DND-41 (cell line): ENCODE measurements at regions not wholly inside any gene's neighbourhood (a gene's known extent, or its start where the extent isn't known, plus 50 kb on each side); places are given as distances from the start of the nearest gene placed in this dataset.

ENCODE experiments used
- ATAC-seq: fragments of 200-7000 bp; cut with Tn5 transposase; 3 replicates; pipeline ENCODE4 v1.9.1; 2021; ENCODE audit warnings: low read depth; ENCODE audit not compliant: insufficient read depth
- DNase-seq: peaks from one replicate; pipeline ENCODE4 v3.0.0-alpha.2; 2020
- H2AFZ ChIP-seq: 2 replicates; pipeline ENCODE4 v1.6.0; 2012; ENCODE audit warnings: low read depth, low read length
- H3K27ac ChIP-seq: 2 replicates; pipeline ENCODE4 v1.5.1; 2012; ENCODE audit warnings: low read length, inconsistent platforms
- H3K27me3 ChIP-seq: fragments of 200-600 bp; sonication (generic); 2 replicates; pipeline ENCODE4 v1.6.0; 2012; ENCODE audit warnings: low read length, mild to moderate bottlenecking, inconsistent platforms; ENCODE audit not compliant: insufficient read depth, poor library complexity
- H3K36me3 ChIP-seq: 2 replicates; pipeline ENCODE4 v1.5.1; 2012; ENCODE audit warnings: low read length, inconsistent platforms; ENCODE audit not compliant: insufficient read depth
- H3K4me1 ChIP-seq: 2 replicates; pipeline ENCODE4 v1.5.1; 2012; ENCODE audit warnings: mild to moderate bottlenecking, low read length; ENCODE audit not compliant: insufficient read depth
- H3K4me2 ChIP-seq: 2 replicates; pipeline ENCODE4 v1.6.0; 2012; ENCODE audit warnings: mild to moderate bottlenecking, moderate library complexity, low read length, inconsistent platforms; ENCODE audit not compliant: insufficient read depth
- H3K4me3 ChIP-seq, 2 experiments: fragments of 200-600 bp in 1 of 2; shearing (Covaris generic) in 1 of 2; 2 replicates each; pipeline ENCODE4 v1.5.1; 2012 to 2016; ENCODE audit warnings: inconsistent platforms in 2 of 2, low read length in 2 of 2, mild to moderate bottlenecking in 2 of 2, low read depth in 1 of 2, moderate library complexity in 1 of 2
- H3K79me2 ChIP-seq: 2 replicates; pipeline ENCODE4 v1.6.0; 2012; ENCODE audit warnings: low read length, inconsistent platforms; ENCODE audit not compliant: insufficient read depth
- H3K9ac ChIP-seq: 2 replicates; pipeline ENCODE4 v1.6.0; 2012; ENCODE audit warnings: low read depth, mild to moderate bottlenecking, inconsistent platforms, low read length, moderate library complexity
- H3K9me3 ChIP-seq: 2 replicates; pipeline ENCODE4 v1.5.1; 2012; ENCODE audit warnings: low read length, moderate library complexity, mild to moderate bottlenecking, inconsistent platforms; ENCODE audit not compliant: insufficient read depth, severe bottlenecking
- H4K20me1 ChIP-seq: 2 replicates; pipeline ENCODE4 v1.6.0; 2012; ENCODE audit warnings: low read length; ENCODE audit not compliant: insufficient read depth
- EZH2 ChIP-seq: IDR thresholded peaks from 3 replicates; pipeline ENCODE4 v1.6.1; 2012; ENCODE audit warnings: borderline replicate concordance, low read depth, mild to moderate bottlenecking, moderate library complexity, low read length, inconsistent platforms; ENCODE audit not compliant: severe bottlenecking
- TF ChIP-seq, protein P1 (sequence below): IDR thresholded peaks from 2 replicates; pipeline ENCODE4 v1.5.1; 2012; ENCODE audit warnings: borderline replicate concordance, low read length, moderate library complexity, mild to moderate bottlenecking; ENCODE audit not compliant: poor library complexity, severe bottlenecking; ENCODE audit errors: extremely low read depth

DNA sequence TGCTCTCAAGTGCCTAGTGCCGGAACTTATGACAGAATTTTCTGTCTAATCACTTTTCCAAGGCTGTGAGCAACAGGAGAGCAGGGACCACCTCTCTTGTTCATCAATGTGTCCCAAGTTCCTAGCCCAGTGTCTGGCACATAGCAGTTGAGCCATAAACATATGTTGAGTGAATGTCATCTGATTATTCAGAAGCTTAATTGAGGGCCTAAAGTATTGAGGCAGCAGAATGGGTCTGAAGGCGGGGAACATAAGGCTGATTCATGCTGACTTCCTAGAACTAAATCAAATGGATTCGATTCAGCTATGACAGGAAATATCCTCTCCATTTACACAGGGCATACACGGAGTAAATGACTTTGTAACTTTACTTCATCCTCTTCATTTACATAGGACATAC, 438.0 kb upstream of the ZFHX3 start:
- Histone ChIP-seq H3K4me1 (no peaks in the 10 kb centered on the region), H3K4me2 (no peak overlapping the region), H3K9me3 (no peaks in the 10 kb centered on the region), H3K9ac (no peak overlapping the region), H3K4me3 (no peak overlapping the region), H3K36me3 (no peaks in the 10 kb centered on the region), H2AFZ (no peak overlapping the region), H3K27ac (no peak overlapping the region), H3K79me2 (no peaks in the 10 kb centered on the region), H3K27me3 (no peaks in the 10 kb centered on the region), H4K20me1 (no peaks in the 10 kb centered on the region)
- DNase-seq = no peak
- ATAC-seq = no peak
- TF ChIP-seq, protein P1, sequence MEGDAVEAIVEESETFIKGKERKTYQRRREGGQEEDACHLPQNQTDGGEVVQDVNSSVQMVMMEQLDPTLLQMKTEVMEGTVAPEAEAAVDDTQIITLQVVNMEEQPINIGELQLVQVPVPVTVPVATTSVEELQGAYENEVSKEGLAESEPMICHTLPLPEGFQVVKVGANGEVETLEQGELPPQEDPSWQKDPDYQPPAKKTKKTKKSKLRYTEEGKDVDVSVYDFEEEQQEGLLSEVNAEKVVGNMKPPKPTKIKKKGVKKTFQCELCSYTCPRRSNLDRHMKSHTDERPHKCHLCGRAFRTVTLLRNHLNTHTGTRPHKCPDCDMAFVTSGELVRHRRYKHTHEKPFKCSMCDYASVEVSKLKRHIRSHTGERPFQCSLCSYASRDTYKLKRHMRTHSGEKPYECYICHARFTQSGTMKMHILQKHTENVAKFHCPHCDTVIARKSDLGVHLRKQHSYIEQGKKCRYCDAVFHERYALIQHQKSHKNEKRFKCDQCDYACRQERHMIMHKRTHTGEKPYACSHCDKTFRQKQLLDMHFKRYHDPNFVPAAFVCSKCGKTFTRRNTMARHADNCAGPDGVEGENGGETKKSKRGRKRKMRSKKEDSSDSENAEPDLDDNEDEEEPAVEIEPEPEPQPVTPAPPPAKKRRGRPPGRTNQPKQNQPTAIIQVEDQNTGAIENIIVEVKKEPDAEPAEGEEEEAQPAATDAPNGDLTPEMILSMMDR = no peak
- TF ChIP-seq EZH2 = no peak

DNA sequence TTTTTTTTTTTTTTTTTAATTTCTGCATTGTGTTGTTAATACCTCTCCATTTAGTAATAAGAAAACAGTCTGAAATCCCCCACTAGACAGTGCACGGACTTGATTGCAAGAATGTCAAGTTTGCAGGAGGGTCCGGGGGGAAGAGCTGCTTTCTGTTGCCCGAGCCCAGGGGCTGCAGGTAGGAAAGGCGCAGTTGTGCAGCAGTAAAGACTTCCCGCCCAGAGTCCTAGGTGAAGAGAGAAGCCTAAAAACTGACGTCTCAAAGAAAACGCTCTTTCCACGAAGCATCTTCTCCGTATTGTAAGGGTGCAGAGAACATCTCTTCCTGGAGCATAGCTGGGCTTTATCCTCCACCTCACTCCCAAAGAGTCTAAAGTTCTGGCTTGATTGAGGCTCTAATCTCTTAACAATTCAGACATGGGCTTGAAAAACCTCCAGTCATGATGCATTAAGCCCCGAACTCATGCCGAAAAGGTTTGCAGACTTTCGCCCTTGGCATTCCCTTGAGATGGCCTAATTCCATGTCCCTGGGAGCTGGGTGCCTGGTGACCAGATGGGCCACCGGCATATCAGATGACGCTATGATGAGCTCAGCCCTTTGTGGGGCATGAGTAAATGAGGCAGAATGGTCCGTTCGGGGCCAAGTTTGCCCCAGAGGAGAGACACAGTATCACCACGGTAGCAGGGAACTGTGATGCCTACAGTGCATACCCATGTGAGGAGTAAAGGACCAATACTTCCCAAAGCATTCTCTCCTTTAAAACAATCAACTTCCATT, 436.2 kb upstream of the ZFHX3 start:
- Histone ChIP-seq H3K9me3 (no peaks in the 10 kb centered on the region), H4K20me1 (no peaks in the 10 kb centered on the region), H3K79me2 (no peaks in the 10 kb centered on the region), H3K4me2 (no peak overlapping the region), H3K4me3 (no peak overlapping the region), H3K27me3 (no peaks in the 10 kb centered on the region), H3K4me1 (no peaks in the 10 kb centered on the region), H3K9ac (no peak overlapping the region), H2AFZ (no peak overlapping the region), H3K27ac (no peak overlapping the region), H3K36me3 (no peaks in the 10 kb centered on the region)
- DNase-seq (no peak), ATAC-seq (no peak)
- no peak for TF ChIP-seq EZH2
- TF ChIP-seq, protein P1 = no peak

DNA sequence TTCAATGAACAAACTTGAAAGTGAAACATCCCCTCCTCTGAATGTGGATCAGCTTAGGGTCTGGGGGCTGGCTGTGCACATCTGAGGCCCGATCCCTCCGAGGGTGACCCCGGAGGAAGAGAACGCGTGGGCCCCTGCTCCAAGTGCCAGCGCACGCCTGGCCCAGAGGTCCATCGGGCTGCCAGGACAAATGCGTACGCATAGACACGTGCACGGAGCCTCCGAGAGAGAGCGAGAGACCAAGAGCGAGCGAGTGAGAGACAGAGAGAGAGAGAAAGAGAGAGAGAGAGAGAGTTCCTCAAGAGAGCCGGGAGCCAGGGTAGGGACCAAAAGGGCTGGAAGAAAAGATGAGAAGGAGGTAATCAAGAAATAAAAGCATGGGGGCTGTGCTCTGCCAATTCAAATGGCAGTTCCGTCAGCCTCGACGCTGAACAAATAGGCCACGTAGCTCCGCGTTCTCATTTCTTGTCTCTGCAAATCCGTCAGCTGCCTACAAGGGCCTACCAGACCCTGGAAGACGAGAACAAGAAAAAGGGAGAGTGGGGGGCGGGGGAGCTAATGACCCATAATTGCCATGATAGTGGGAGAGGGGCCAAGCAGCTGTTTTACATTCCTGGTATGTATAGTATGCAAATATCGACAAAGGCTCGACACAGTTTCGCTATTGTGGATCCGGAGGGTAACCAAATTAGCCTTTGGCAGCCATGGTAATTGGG, 435.3 kb upstream of the ZFHX3 start:
- Histone ChIP-seq H3K79me2 (no peaks in the 10 kb centered on the region), H3K9me3 (no peaks in the 10 kb centered on the region), H3K4me2 (no peak overlapping the region), H3K9ac (no peak overlapping the region), H3K4me1 (no peaks in the 10 kb centered on the region), H3K4me3 (no peak overlapping the region), H3K27me3 (no peaks in the 10 kb centered on the region), H4K20me1 (no peaks in the 10 kb centered on the region), H3K27ac (no peak overlapping the region), H2AFZ (no peak overlapping the region), H3K36me3 (no peaks in the 10 kb centered on the region)
- no peak for TF ChIP-seq EZH2
- TF ChIP-seq, protein P1 = no peak
- ATAC-seq (no peak), DNase-seq (no peak)
